GM23248 (cell line): ENCODE measurements at regions not wholly inside any gene's neighbourhood (a gene's known extent, or its start where the extent isn't known, plus 50 kb on each side); places are given as distances from the start of the nearest gene placed in this dataset.

Experiments
- DNase-seq: peaks from one replicate; pipeline ENCODE4 v3.0.0-alpha.2; 2015
- H2AFZ ChIP-seq: fragments of 200-600 bp; sonication (generic); 2 replicates; pipeline ENCODE4 v1.6.1; 2016; ENCODE audit warnings: antibody characterized with exemption
- H3F3A ChIP-seq: fragments of 200-600 bp; sonication (generic); 2 replicates; pipeline ENCODE4 v1.6.1; 2016; ENCODE audit warnings: mild to moderate bottlenecking, antibody characterized with exemption, mixed run types; ENCODE audit not compliant: insufficient read depth
- H3K27ac ChIP-seq: fragments of 200-600 bp; sonication (generic); 2 replicates; pipeline ENCODE4 v1.5.1; 2016; ENCODE audit warnings: mild to moderate bottlenecking
- H3K27me3 ChIP-seq: fragments of 200-600 bp; sonication (generic); replicated peaks from 2 replicates; pipeline ENCODE4 v1.6.1; 2016; ENCODE audit warnings: mild to moderate bottlenecking; ENCODE audit not compliant: insufficient read depth
- H3K36me3 ChIP-seq: fragments of 200-600 bp; sonication (generic); 2 replicates; pipeline ENCODE4 v1.6.1; 2016; ENCODE audit warnings: low read depth, mild to moderate bottlenecking
- H3K4me1 ChIP-seq: fragments of 200-600 bp; sonication (generic); 2 replicates; pipeline ENCODE4 v1.6.1; 2016; ENCODE audit warnings: mild to moderate bottlenecking; ENCODE audit not compliant: insufficient read depth
- H3K4me2 ChIP-seq: fragments of 200-600 bp; sonication (generic); one replicate; pipeline ENCODE4 v1.6.1; 2016; ENCODE audit warnings: mild to moderate bottlenecking; ENCODE audit not compliant: unreplicated experiment
- H3K4me3 ChIP-seq: fragments of 200-600 bp; sonication (generic); 2 replicates; pipeline ENCODE4 v1.5.1; 2016; ENCODE audit warnings: mild to moderate bottlenecking
- H3K79me2 ChIP-seq: fragments of 200-600 bp; sonication (generic); 2 replicates; pipeline ENCODE4 v1.6.1; 2016; ENCODE audit warnings: mild to moderate bottlenecking; ENCODE audit not compliant: insufficient read depth
- H3K9ac ChIP-seq: fragments of 200-600 bp; sonication (generic); 2 replicates; pipeline ENCODE4 v1.6.1; 2016; ENCODE audit warnings: mild to moderate bottlenecking
- H3K9me2 ChIP-seq: fragments of 200-600 bp; sonication (generic); 2 replicates; pipeline ENCODE4 v1.6.1; 2016; ENCODE audit warnings: mixed run types, mild to moderate bottlenecking, moderate library complexity; ENCODE audit not compliant: insufficient read depth
- H3K9me3 ChIP-seq: fragments of 200-600 bp; sonication (generic); one replicate; pipeline ENCODE4 v1.6.1; 2017; ENCODE audit warnings: low read depth
- H4K20me1 ChIP-seq: fragments of 200-600 bp; sonication (generic); 2 replicates; pipeline ENCODE4 v1.6.0; 2016; ENCODE audit not compliant: insufficient read depth
- EZH2 ChIP-seq: fragments of 200-600 bp; sonication (generic); IDR thresholded peaks from 2 replicates; pipeline ENCODE4 v1.6.1; 2018; ENCODE audit warnings: antibody characterized with exemption, mild to moderate bottlenecking; ENCODE audit not compliant: insufficient read depth, poor library complexity, severe bottlenecking
- EZH2phosphoT487 ChIP-seq: fragments of 200-600 bp; sonication (generic); IDR thresholded peaks from 2 replicates; pipeline ENCODE4 v1.6.1; 2018; ENCODE audit warnings: antibody characterized with exemption, moderate library complexity, mild to moderate bottlenecking, low read depth; ENCODE audit not compliant: insufficient read depth
- WGBS, 2 experiments: methylation state at CpG; one replicate each; pipeline ENCODE4 v1.1.6; 2015 to 2017; ENCODE audit warnings: low lambda C conversion rate in 2 of 2, low coverage in 1 of 2; ENCODE audit errors: missing lambda C conversion rate in 2 of 2; 5-methylcytosine and 5-hydroxymethylcytosine counted together
- in situ Hi-C: fragments of 300-500 bp; cut with MboI; formaldehyde crosslinking; loops from 2 replicates; pipeline ENCODE4 v1.15.0; 2020

GRCh38 chr3:6560259-6560658, 300.7 kb upstream of the GRM7 start:
- Histone ChIP-seq H3F3A (no peaks in the 10 kb centered on the region), H3K27ac (no peak overlapping the region), H3K79me2 (no peaks in the 10 kb centered on the region), H2AFZ (no peak overlapping the region), H4K20me1 (no peaks in the 10 kb centered on the region), H3K9ac (no peak overlapping the region), H3K27me3 (no peaks in the 10 kb centered on the region), H3K4me1 (no peaks in the 10 kb centered on the region), H3K4me3 (no peak overlapping the region), H3K9me3 (no peaks in the 10 kb centered on the region), H3K36me3 (no peaks in the 10 kb centered on the region), H3K4me2 (no peak overlapping the region), H3K9me2 (no peaks in the 10 kb centered on the region)
- in situ Hi-C loops, result no loop called here
- DNase-seq, result no peak
- TF ChIP-seq EZH2phosphoT487, result no peak
- TF ChIP-seq EZH2, result no peak
- WGBS, 2 experiments, result 24 to 27% methylated on average over 6 of the region's 6 CpGs

DNA sequence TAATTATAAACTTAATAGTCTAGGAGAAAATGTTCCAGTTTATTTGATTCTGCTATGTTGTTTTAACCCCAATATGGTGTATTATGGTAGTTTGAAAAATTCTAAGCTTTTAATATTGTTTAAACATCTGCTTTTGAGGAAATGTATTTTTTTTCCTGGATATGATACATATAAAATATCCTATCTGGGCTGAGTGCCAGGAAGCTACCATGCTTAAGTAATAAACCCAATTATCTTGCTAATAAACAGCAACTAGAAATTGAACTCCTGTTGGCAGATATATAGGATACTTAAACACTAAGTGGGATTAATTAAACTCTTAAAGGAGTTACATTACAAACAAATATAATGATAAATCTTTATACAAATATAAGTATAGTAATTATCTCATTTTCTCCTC, 293.7 kb upstream of the GRM7 start:
- no peaks in the 10 kb centered on the region for H3K79me2 ChIP-seq
- no peak overlapping the region for H2AFZ ChIP-seq
- no peaks in the 10 kb centered on the region for H3K9me3 ChIP-seq
- TF ChIP-seq EZH2 (no peak), EZH2phosphoT487 (no peak)
- in situ Hi-C loops, result no loop called here
- no peak overlapping the region for H3K4me2 ChIP-seq
- no peaks in the 10 kb centered on the region for H3K27me3 ChIP-seq
- no peak overlapping the region for H3K27ac ChIP-seq
- H3F3A ChIP-seq, result no peaks in the 10 kb centered on the region
- H3K4me3 ChIP-seq, result no peak overlapping the region
- no peak for DNase-seq
- no peak overlapping the region for H3K9ac ChIP-seq
- H3K4me1 ChIP-seq, result no peaks in the 10 kb centered on the region
- no peaks in the 10 kb centered on the region for H4K20me1 ChIP-seq
- no peaks in the 10 kb centered on the region for H3K36me3 ChIP-seq
- H3K9me2 ChIP-seq, result no peaks in the 10 kb centered on the region

GRCh38 chr3:6568999-6569493, 291.9 kb upstream of the GRM7 start:
- H2AFZ ChIP-seq, result no peak overlapping the region
- H3K9me2 ChIP-seq, result no peaks in the 10 kb centered on the region
- H3K27ac ChIP-seq, result no peak overlapping the region
- no peak overlapping the region for H3K4me3 ChIP-seq
- TF ChIP-seq EZH2phosphoT487 (no peak), EZH2 (no peak)
- H3K4me1 ChIP-seq, result no peaks in the 10 kb centered on the region
- H3F3A ChIP-seq, result no peaks in the 10 kb centered on the region
- no peaks in the 10 kb centered on the region for H3K36me3 ChIP-seq
- DNase-seq, result no peak
- no peaks in the 10 kb centered on the region for H3K27me3 ChIP-seq
- no peak overlapping the region for H3K4me2 ChIP-seq
- no peaks in the 10 kb centered on the region for H3K79me2 ChIP-seq
- H4K20me1 ChIP-seq, result no peaks in the 10 kb centered on the region
- H3K9me3 ChIP-seq, result no peaks in the 10 kb centered on the region
- 24 to 29% methylated on average over 3 of the region's 3 CpGs for WGBS, 2 experiments
- H3K9ac ChIP-seq, result no peak overlapping the region
- in situ Hi-C loops, result no loop called here

- H3K4me3 ChIP-seq, result no peak overlapping the region
Observed at GRCh38 chr3:6571448-6571847, 289.5 kb upstream of the GRM7 start.

GRCh38 chr3:6577584-6577983, 283.3 kb upstream of the GRM7 start:
- TF ChIP-seq EZH2 (no peak), EZH2phosphoT487 (no peak)
- H3K9me2 ChIP-seq, result no peaks in the 10 kb centered on the region
- no peak overlapping the region for H3K9ac ChIP-seq
- no peaks in the 10 kb centered on the region for H3K36me3 ChIP-seq
- no peak overlapping the region for H3K4me3 ChIP-seq
- no peak overlapping the region for H3K27ac ChIP-seq
- no peaks in the 10 kb centered on the region for H3K27me3 ChIP-seq
- no peaks in the 10 kb centered on the region for H4K20me1 ChIP-seq
- H3K79me2 ChIP-seq, result no peaks in the 10 kb centered on the region
- in situ Hi-C loops, result no loop called here
- H3K4me2 ChIP-seq, result no peak overlapping the region
- no peak overlapping the region for H2AFZ ChIP-seq
- peaks cover 7% of the 10 kb centered on the region for H3K9me3 ChIP-seq
- DNase-seq, result no peak
- no peaks in the 10 kb centered on the region for H3K4me1 ChIP-seq
- H3F3A ChIP-seq, result no peaks in the 10 kb centered on the region

More at GRCh38 chr3:6571448-6571847, 289.5 kb upstream of the GRM7 start:
- WGBS, 2 experiments, result 16 to 20% methylated on average over 3 of the region's 3 CpGs
- H3K36me3 ChIP-seq, result no peaks in the 10 kb centered on the region
- no peak overlapping the region for H3K27ac ChIP-seq
- TF ChIP-seq EZH2phosphoT487, result no peak
- TF ChIP-seq EZH2, result no peak
- H3K4me2 ChIP-seq, result no peak overlapping the region
- no peaks in the 10 kb centered on the region for H4K20me1 ChIP-seq
- no peaks in the 10 kb centered on the region for H3K9me2 ChIP-seq
- H3K79me2 ChIP-seq, result no peaks in the 10 kb centered on the region
- DNase-seq, result no peak
- peaks cover 7% of the 10 kb centered on the region for H3K9me3 ChIP-seq
- H3F3A ChIP-seq, result no peaks in the 10 kb centered on the region
- no peak overlapping the region for H3K9ac ChIP-seq
- no peaks in the 10 kb centered on the region for H3K27me3 ChIP-seq
- no peak overlapping the region for H2AFZ ChIP-seq
- H3K4me1 ChIP-seq, result no peaks in the 10 kb centered on the region
- in situ Hi-C loops, result no loop called here
